8988T (cell line): ENCODE measurements at regions not wholly inside any gene's neighbourhood (a gene's known extent, or its start where the extent isn't known, plus 50 kb on each side); places are given as distances from the start of the nearest gene placed in this dataset.

ENCODE experiments used
- DNase-seq: peaks from one replicate; pipeline ENCODE4 v3.0.0; 2011

- no peak for DNase-seq
Observed at GRCh38 chr2:12267042-12267441, 449.7 kb upstream of the TRIB2 start.

- no peak for DNase-seq
Observed at GRCh38 chr2:12269041-12269972, 447.4 kb upstream of the TRIB2 start.

- no peak for DNase-seq
Observed at GRCh38 chr2:12270876-12271588, 445.7 kb upstream of the TRIB2 start.

DNA sequence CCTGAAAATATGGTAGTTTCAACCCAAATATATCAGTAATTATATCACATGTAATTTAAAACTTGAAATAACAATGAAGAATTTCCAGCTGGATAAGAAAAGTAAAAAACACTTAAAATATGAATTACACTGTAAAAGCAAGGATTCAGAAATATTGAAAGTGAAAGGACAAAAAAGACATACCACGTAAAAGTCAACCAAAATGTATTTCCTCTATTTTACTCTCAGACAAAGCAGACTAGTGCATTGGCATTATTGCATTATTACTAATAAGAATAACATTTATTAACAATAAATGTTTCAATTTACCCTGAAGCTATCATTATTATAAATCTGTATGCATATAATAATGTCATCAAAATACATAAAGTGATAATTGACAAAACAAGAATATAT lies 445.1 kb upstream of the TRIB2 start:
- no peak for DNase-seq

DNA sequence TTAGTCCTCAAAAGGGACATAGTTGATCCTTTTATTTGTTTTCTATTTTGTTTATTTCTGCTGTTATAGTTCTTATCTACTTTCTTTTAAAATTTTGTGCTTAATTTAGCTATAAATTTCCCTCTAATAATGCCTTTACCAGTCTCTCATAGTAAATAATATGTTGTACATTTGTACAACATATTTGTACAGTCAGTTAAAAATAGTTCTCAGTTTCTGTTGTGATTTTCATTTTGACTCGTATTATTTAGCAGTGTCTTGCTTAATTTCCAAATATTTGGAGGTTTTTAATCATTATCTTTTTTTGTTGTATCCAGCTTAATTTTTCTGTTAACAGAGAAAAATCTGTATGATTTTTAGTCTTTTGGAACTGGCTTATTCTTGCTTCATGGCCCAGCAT lies 443.6 kb upstream of the TRIB2 start:
- DNase-seq: no peak

GRCh38 chr2:12274591-12274990 lies 442.1 kb upstream of the TRIB2 start:
- no peak for DNase-seq

DNA sequence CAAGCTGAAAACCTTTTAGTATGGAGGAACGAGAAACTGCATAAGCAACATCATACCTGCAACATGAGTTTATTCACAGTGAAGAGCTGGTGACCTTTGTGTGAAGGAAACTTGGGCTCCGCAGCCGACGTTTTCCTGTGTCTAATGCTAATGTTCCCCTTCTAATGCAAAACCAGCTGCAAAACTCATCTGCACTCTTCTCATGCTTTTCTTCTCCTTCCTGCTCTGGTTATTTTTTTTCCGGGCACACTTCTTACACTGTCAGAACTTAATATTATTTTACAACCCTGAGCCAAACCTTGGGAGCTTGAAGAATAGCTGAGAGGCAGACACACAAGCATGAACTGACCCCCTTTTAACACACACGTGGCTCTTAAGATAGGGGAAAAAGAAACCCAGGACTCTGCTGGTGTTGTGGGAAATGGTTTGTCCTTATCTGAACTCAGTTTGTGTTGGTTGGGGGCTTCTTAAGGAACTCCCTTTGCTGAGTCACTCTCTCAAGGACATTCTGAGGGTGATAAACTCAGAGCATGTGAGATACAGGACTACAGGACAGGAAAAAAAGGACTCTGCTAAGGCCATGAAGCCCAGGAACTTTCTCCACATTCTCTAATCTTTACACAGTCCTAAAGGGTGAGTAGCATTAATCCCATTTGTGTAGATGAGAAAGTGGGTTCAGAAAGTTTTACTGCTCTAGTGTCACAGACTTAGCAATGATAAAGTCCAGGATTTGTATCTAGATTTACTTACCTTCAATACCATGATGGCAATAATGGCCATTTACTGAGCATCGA lies 439.3 kb upstream of the TRIB2 start:
- no peak for DNase-seq

- DNase-seq: no peak
Observed at GRCh38 chr2:12278217-12278750, 438.5 kb upstream of the TRIB2 start.

- DNase-seq: no peak
Observed at GRCh38 chr2:12282780-12283695, 433.7 kb upstream of the TRIB2 start.

GRCh38 chr2:12284037-12284436 lies 432.7 kb upstream of the TRIB2 start:
- DNase-seq: no peak

DNA sequence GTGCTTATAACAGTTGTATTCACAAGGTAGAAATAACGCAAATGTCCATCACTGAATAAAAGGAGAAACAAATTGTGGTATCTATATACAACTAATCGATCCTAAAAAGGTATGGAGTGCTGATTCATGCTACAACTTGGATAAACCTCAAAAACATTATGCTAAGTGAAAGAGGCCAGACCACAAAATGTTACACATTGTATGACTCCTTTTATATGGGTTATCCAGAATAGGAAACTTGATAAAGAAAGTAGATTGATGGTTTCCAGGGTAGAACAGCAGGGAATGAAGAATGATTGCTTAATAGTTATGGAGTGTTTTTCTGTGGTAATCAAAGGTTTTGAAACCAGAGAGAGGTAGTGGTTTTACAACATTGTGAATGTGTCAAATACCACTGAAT lies 432.2 kb upstream of the TRIB2 start:
- DNase-seq: no peak

DNA sequence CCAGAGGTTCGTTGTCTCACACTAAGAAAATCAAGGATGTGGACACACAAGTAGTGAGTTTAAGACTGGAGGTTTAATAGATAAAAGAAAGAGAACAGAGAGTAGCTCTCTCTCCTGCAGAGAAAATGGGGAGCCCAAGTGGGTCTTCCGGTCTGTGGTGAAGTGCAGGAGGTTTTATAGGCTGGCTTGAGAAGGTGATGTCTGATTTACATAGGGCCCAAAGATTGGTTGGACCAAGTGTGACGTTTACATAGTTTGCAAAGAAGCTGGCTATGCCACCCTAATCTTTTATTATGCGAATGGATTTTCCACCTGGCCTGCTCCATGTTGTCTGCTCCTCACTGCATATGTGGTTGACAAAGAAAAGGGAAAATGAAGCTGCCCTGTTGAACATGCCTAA lies 430.4 kb upstream of the TRIB2 start:
- no peak for DNase-seq

DNA sequence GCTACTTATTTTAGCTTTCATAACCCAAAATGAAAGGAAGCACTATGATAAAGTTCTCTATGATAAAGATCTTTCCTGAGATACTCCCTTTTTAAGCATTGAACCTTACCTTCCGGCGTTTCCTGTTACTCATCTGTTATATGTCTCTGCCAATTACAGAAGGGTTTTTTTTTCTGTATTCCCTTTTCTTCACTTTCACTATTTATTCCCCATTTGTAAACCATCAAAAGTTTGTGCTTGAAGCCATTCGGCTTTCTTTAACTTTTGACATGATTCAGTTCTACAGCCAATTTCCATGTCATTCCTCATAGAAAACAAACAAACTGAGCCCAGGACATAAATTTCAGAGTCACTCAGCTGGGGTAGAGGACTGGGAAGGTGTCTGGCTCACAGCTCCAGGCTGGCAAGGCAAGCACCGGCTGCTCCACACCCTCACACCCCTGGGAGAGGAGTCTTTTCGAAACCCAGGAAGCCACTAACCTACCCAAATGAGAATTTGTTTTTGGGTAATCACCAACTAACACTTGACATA lies 429.4 kb upstream of the TRIB2 start:
- DNase-seq: no peak

- no peak for DNase-seq
Observed at GRCh38 chr2:12288048-12288447, 428.7 kb upstream of the TRIB2 start.

GRCh38 chr2:12289120-12289802 lies 427.5 kb upstream of the TRIB2 start:
- DNase-seq: no peak

GRCh38 chr2:12291303-12291702 lies 425.4 kb upstream of the TRIB2 start:
- no peak for DNase-seq

- DNase-seq: no peak
Observed at GRCh38 chr2:12293874-12294273, 422.9 kb upstream of the TRIB2 start.

DNA sequence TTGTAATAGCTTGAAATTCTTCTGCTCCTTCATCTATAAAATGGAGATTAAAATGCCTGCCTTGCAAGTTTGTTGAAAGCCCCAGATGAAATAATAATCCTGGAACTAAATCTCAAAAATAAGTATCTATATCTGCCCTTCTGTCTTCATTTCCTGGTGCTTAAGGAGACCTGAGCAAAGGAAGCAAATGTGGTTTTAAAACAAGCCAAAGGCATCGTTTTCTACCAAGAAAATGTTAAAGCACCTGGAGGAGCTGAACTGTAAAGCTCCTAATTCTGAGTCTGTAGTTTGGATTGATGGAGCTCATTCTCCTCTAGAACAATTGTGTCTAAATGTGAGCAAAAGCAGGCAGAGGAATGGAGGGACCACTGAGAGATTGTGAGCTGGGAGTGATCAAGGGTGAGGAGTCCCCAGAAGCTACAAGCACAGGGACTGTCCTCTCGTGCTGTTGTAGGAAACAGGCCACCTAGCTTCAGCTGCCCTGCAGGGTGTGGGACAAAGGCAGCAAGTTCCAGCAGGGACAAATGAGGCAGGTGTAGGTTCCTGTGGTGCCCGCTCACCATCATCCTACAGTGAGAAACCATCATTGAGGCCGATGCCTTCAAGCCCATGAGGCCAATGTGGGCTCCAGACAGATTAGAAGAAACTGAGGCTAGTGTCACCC lies 420.7 kb upstream of the TRIB2 start:
- DNase-seq: no peak

GRCh38 chr2:12296915-12297314 lies 419.8 kb upstream of the TRIB2 start:
- DNase-seq: no peak

DNA sequence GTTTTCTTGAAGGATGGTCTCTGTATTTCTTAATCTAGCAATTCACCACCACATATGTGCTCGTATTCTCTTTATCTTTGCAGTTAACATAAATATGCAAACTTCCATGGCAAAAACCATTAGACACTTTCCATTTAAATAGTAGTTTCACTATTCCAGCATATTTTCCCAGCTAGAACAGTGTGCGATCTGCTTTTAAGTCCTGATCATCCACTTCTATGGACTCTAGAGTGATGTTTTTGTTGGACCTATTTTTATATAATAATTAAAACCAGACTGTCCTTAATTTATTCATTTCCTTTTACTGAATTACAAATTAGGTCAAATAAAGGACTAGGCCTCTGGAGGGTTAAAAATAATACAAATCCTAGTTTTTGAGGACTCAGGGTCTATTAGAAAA lies 418.4 kb upstream of the TRIB2 start:
- DNase-seq: no peak

- no peak for DNase-seq
Observed at GRCh38 chr2:12299431-12299830, 417.3 kb upstream of the TRIB2 start.
